GM12878 (cell line): ENCODE measurements at regions not wholly inside any gene's neighbourhood (a gene's known extent, or its start where the extent isn't known, plus 50 kb on each side); places are given as distances from the start of the nearest gene placed in this dataset.

Experiments
- CTCF ChIP-seq, 3 experiments: IDR thresholded peaks in 2 of 3; conservative IDR thresholded peaks in 1 of 3; 2 replicates each; pipeline ENCODE4 v1.5.1; 2011; ENCODE audit warnings: low read depth in 3 of 3, low read length in 3 of 3, mild to moderate bottlenecking in 3 of 3, control low read depth in 2 of 3, moderate library complexity in 2 of 3, inconsistent platforms in 1 of 3, mixed read lengths in 1 of 3; ENCODE audit not compliant: control insufficient read depth in 2 of 3, insufficient read depth in 1 of 3; ENCODE audit errors: extremely low read depth in 1 of 3
- CUX1 ChIP-seq: IDR thresholded peaks from 2 replicates; pipeline ENCODE4 v1.6.1; 2012; ENCODE audit warnings: improper control_type of control experiment, low read depth, low read length; ENCODE audit not compliant: insufficient replicate concordance
- FOS ChIP-seq: IDR thresholded peaks from 3 replicates; pipeline ENCODE4 v1.6.1; 2011; ENCODE audit warnings: borderline replicate concordance; ENCODE audit not compliant: insufficient read length; ENCODE audit errors: extremely low read depth
- JUNB ChIP-seq: IDR thresholded peaks from 2 replicates; pipeline ENCODE4 v1.6.1; 2016; ENCODE audit warnings: antibody characterized with exemption, mild to moderate bottlenecking
- MAX ChIP-seq: IDR thresholded peaks from 2 replicates; pipeline ENCODE4 v1.6.1; 2012; ENCODE audit warnings: low read depth, low read length, improper control_type of control experiment
- NR2C2 ChIP-seq: IDR thresholded peaks from 2 replicates; pipeline ENCODE4 v1.6.1; 2011; ENCODE audit warnings: borderline replicate concordance, low read depth; ENCODE audit not compliant: control insufficient read depth, insufficient read length
- STAT3 ChIP-seq: IDR thresholded peaks from 2 replicates; pipeline ENCODE4 v1.6.1; 2011; ENCODE audit warnings: low read depth, low read length, improper control_type of control experiment
- YBX1 ChIP-seq: fragments of 450-650 bp; IDR thresholded peaks from 2 replicates; pipeline ENCODE4 v1.6.1; 2016; ENCODE audit warnings: antibody characterized with exemption

GRCh38 chr6:9002833-9003232 is 567.5 kb upstream of the SLC35B3 start:
- no peak for TF ChIP-seq STAT3
- TF ChIP-seq CTCF (IDR thresholded peaks at IDR 0.05 in 2 of 3, conservative IDR thresholded peaks at IDR 0.05 in 1 of 3; ENCODE audit: control insufficient read depth in 2 of 3, extremely low read depth in 1 of 3, insufficient read depth in 1 of 3, low read depth in 3 of 3, low read length in 3 of 3): no peak
- no peak for TF ChIP-seq JUNB
- TF ChIP-seq YBX1: no peak
- TF ChIP-seq MAX: no peak
- no peak for TF ChIP-seq NR2C2
- TF ChIP-seq CUX1: no peak
- no peak for TF ChIP-seq FOS
